Loucy (cell line): ENCODE measurements at regions not wholly inside any gene's neighbourhood (a gene's known extent, or its start where the extent isn't known, plus 50 kb on each side); places are given as distances from the start of the nearest gene placed in this dataset.

Source experiments
- H2AFZ ChIP-seq: fragments of 200-600 bp; sonication (generic); 2 replicates; pipeline ENCODE4 v1.6.0; 2016; ENCODE audit warnings: antibody characterized with exemption, mild to moderate bottlenecking, low read length, moderate library complexity
- H3F3A ChIP-seq: fragments of 200-600 bp; 2 replicates; pipeline ENCODE4 v1.6.0; 2016; ENCODE audit warnings: antibody characterized with exemption, low read depth, mild to moderate bottlenecking
- H3K27me3 ChIP-seq: fragments of 200-600 bp; sonication (generic); 2 replicates; pipeline ENCODE4 v1.6.1; 2014; ENCODE audit warnings: low read length, mild to moderate bottlenecking; ENCODE audit not compliant: insufficient read depth, poor library complexity, severe bottlenecking
- H3K36me3 ChIP-seq: fragments of 200-600 bp; sonication (generic); 2 replicates; pipeline ENCODE4 v1.6.1; 2016; ENCODE audit warnings: low read length; ENCODE audit not compliant: insufficient read depth
- H3K4me1 ChIP-seq: fragments of 200-600 bp; sonication (generic); 2 replicates; pipeline ENCODE4 v1.5.1; 2014; ENCODE audit warnings: low read length, mild to moderate bottlenecking; ENCODE audit not compliant: insufficient read depth, poor library complexity, severe bottlenecking
- H3K4me2 ChIP-seq: fragments of 200-600 bp; sonication (generic); 2 replicates; pipeline ENCODE4 v1.6.0; 2014; ENCODE audit warnings: antibody characterized with exemption, low read length, low read depth, mild to moderate bottlenecking; ENCODE audit not compliant: poor library complexity, severe bottlenecking
- H3K4me3 ChIP-seq: fragments of 200-600 bp; sonication (generic); 2 replicates; pipeline ENCODE4 v1.5.1; 2014; ENCODE audit warnings: low read length, mild to moderate bottlenecking, mixed read lengths; ENCODE audit not compliant: poor library complexity, severe bottlenecking
- H3K79me2 ChIP-seq: fragments of 200-600 bp; sonication (generic); 2 replicates; pipeline ENCODE4 v1.6.1; 2014; ENCODE audit warnings: low read length; ENCODE audit not compliant: insufficient read depth
- H3K9ac ChIP-seq: fragments of 200-600 bp; sonication (generic); 2 replicates; pipeline ENCODE4 v1.6.0; 2014; ENCODE audit warnings: mild to moderate bottlenecking, low read depth, low read length, moderate library complexity; ENCODE audit not compliant: poor library complexity, severe bottlenecking
- H3K9me2 ChIP-seq: fragments of 200-600 bp; sonication (generic); replicated peaks from 2 replicates; pipeline ENCODE4 v1.6.1; 2016; ENCODE audit warnings: low read depth, low read length, mixed read lengths
- H3K9me3 ChIP-seq: fragments of 200-600 bp; sonication (generic); 2 replicates; pipeline ENCODE4 v1.6.1; 2014; ENCODE audit warnings: mild to moderate bottlenecking, antibody characterized with exemption, low read length, low read depth; ENCODE audit not compliant: insufficient read depth
- H4K20me1 ChIP-seq: fragments of 200-600 bp; sonication (generic); 2 replicates; pipeline ENCODE4 v1.6.0; 2014; ENCODE audit warnings: antibody characterized with exemption, low read length, mild to moderate bottlenecking; ENCODE audit not compliant: insufficient read depth, poor library complexity, severe bottlenecking
- CTCF ChIP-seq: fragments of 200-600 bp; sonication (generic); conservative IDR thresholded peaks from 2 replicates; pipeline ENCODE4 v1.5.1; 2014; ENCODE audit warnings: mild to moderate bottlenecking, antibody characterized with exemption, low read length
- EZH2phosphoT487 ChIP-seq: fragments of 200-600 bp; IDR thresholded peaks from 2 replicates; pipeline ENCODE4 v1.6.1; 2018; ENCODE audit warnings: antibody characterized with exemption, mild to moderate bottlenecking, moderate library complexity, borderline replicate concordance

GRCh38 chr13:80105350-80105749, 235.6 kb downstream of the SPRY2 start:
- H3K9me3 ChIP-seq, result no peaks in the 10 kb centered on the region
- H3F3A ChIP-seq, result no peaks in the 10 kb centered on the region

DNA sequence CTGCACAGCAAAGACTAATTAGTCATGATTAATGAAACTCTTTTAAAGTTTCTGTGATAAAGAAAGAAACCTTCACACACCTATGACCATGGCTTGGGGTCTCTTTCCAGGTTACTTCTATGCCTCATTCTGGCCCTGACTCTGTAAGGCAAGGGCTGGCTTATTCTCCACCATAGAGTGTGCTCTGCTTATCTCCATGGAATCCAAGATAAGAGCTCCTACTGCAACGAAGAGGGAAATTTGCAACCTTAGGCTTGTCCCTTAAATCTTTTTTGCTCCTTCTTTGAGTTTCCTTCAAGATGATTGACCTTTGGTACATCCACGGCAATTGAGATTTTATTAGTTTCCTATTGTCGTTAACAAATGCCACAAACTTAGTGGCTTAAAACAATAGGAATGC, 239.9 kb downstream of the SPRY2 start:
- H3K4me2 ChIP-seq, result no peak overlapping the region
- no peak overlapping the region for H2AFZ ChIP-seq

More at GRCh38 chr13:80105350-80105749, 235.6 kb downstream of the SPRY2 start:
- no peak overlapping the region for H3K4me2 ChIP-seq
- H3K4me3 ChIP-seq, result no peak overlapping the region
- H3K36me3 ChIP-seq, result no peaks in the 10 kb centered on the region
- no peaks in the 10 kb centered on the region for H3K4me1 ChIP-seq
- H3K27me3 ChIP-seq, result no peaks in the 10 kb centered on the region
- no peak overlapping the region for H2AFZ ChIP-seq
- no peaks in the 10 kb centered on the region for H4K20me1 ChIP-seq
- H3K9me2 ChIP-seq, result no peaks in the 10 kb centered on the region
- TF ChIP-seq EZH2phosphoT487 (no peak), CTCF (no peak)
- H3K9ac ChIP-seq, result no peak overlapping the region
- no peaks in the 10 kb centered on the region for H3K79me2 ChIP-seq

DNA sequence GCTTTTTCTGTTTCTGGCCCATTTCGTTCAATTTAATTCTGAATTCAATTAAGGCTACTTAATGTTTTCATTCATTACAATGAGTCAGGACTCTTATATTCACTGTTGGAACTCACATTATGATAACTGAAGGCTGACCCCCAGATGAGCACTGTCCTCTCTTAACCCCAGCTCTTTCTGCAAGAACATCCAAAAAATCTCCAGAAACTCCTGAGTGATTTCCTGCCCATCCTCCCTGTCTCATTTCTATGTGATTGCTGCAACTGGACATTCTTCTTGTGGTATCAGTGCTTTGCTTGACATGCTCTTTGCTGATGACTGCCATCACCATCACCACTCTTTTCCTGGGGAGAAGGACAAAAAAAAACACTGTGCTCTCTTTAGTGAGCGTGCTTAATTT, 240.3 kb downstream of the SPRY2 start:
- H3K79me2 ChIP-seq, result no peaks in the 10 kb centered on the region
- no peaks in the 10 kb centered on the region for H3K9me2 ChIP-seq
- TF ChIP-seq EZH2phosphoT487 (no peak), CTCF (no peak)
- no peak overlapping the region for H3K4me2 ChIP-seq
- no peak overlapping the region for H3K9ac ChIP-seq
- H4K20me1 ChIP-seq, result no peaks in the 10 kb centered on the region
- H3K36me3 ChIP-seq, result no peaks in the 10 kb centered on the region
- no peak overlapping the region for H3K4me3 ChIP-seq
- H3K9me3 ChIP-seq, result no peaks in the 10 kb centered on the region
- no peak overlapping the region for H2AFZ ChIP-seq
- H3K27me3 ChIP-seq, result no peaks in the 10 kb centered on the region
- H3K4me1 ChIP-seq, result no peaks in the 10 kb centered on the region
- no peaks in the 10 kb centered on the region for H3F3A ChIP-seq

More for the DNA sequence above, 239.9 kb downstream of the SPRY2 start:
- TF ChIP-seq EZH2phosphoT487, result no peak
- no peak for TF ChIP-seq CTCF
- Histone ChIP-seq H4K20me1 (no peaks in the 10 kb centered on the region), H3K27me3 (no peaks in the 10 kb centered on the region), H3K9ac (no peak overlapping the region), H3K4me1 (no peaks in the 10 kb centered on the region), H3K9me3 (no peaks in the 10 kb centered on the region), H3K36me3 (no peaks in the 10 kb centered on the region), H3F3A (no peaks in the 10 kb centered on the region), H3K4me3 (no peak overlapping the region), H3K79me2 (no peaks in the 10 kb centered on the region), H3K9me2 (no peaks in the 10 kb centered on the region)
